ENCODE measurements at regions not wholly inside any gene's neighbourhood (a gene's known extent, or its start where the extent isn't known, plus 50 kb on each side); places are given as distances from the start of the nearest gene placed in this dataset.

GRCh38 chr9:88794100-88794499 is 197.2 kb upstream of the S1PR3 start:
- no peak for DNase-seq (ENCODE audit: low read depth)
- no peak for TF ChIP-seq CTCF (conservative IDR thresholded peaks at IDR 0.05; ENCODE audit: control insufficient read depth, insufficient read depth, low read depth, low read length)
- H3K4me3 ChIP-seq (ENCODE audit: control insufficient read depth, low read depth, low read length), result no peak overlapping the region

GRCh38 chr9:88796947-88797346 is 194.3 kb upstream of the S1PR3 start:
- no peak overlapping the region for H3K4me3 ChIP-seq (ENCODE audit: control insufficient read depth, low read depth, low read length)
- no peak for DNase-seq (ENCODE audit: low read depth)
- TF ChIP-seq CTCF (conservative IDR thresholded peaks at IDR 0.05; ENCODE audit: control insufficient read depth, insufficient read depth, low read depth, low read length), result no peak

- DNase-seq (ENCODE audit: low read depth), result no peak
- no peak overlapping the region for H3K4me3 ChIP-seq (ENCODE audit: control insufficient read depth, low read depth, low read length)
- TF ChIP-seq CTCF (conservative IDR thresholded peaks at IDR 0.05; ENCODE audit: control insufficient read depth, insufficient read depth, low read depth, low read length), result no peak
Measured at GRCh38 chr9:88798476-88798875, 192.8 kb upstream of the S1PR3 start.

GRCh38 chr9:88799541-88800328 is 191.5 kb upstream of the S1PR3 start:
- no peak for DNase-seq (ENCODE audit: low read depth)
- TF ChIP-seq CTCF (conservative IDR thresholded peaks at IDR 0.05; ENCODE audit: control insufficient read depth, insufficient read depth, low read depth, low read length), result no peak
- no peak overlapping the region for H3K4me3 ChIP-seq (ENCODE audit: control insufficient read depth, low read depth, low read length)

GRCh38 chr9:88800329-88800682 is 191.0 kb upstream of the S1PR3 start:
- no peak overlapping the region for H3K4me3 ChIP-seq (ENCODE audit: control insufficient read depth, low read depth, low read length)
- no peak for TF ChIP-seq CTCF (conservative IDR thresholded peaks at IDR 0.05; ENCODE audit: control insufficient read depth, insufficient read depth, low read depth, low read length)
- DNase-seq (ENCODE audit: low read depth), result no peak

GRCh38 chr9:88801214-88801796 is 190.0 kb upstream of the S1PR3 start:
- H3K4me3 ChIP-seq (ENCODE audit: control insufficient read depth, low read depth, low read length), result no peak overlapping the region
- no peak for DNase-seq (ENCODE audit: low read depth)
- no peak for TF ChIP-seq CTCF (conservative IDR thresholded peaks at IDR 0.05; ENCODE audit: control insufficient read depth, insufficient read depth, low read depth, low read length)

All from fibroblast of mammary gland (primary cell).